Peyer's patch (tissue), 4 donors: ENCODE measurements at regions not wholly inside any gene's neighbourhood (a gene's known extent, or its start where the extent isn't known, plus 50 kb on each side); places are given as distances from the start of the nearest gene placed in this dataset.

Source experiments
- DNase-seq, 3 donors: peaks; one replicate each; pipeline ENCODE4 v3.0.0-alpha.2; 2017 to 2019
- H3K27ac ChIP-seq, 4 donors: fragments of 200-600 bp; sonication (generic); one replicate each; pipeline ENCODE4 v1.5.1; 2016 to 2019
- H3K27me3 ChIP-seq, 2 donors: fragments of 200-600 bp; sonication (generic); one replicate each; pipeline ENCODE4 v1.5.1; 2019
- H3K36me3 ChIP-seq, 3 donors: fragments of 200-600 bp; sonication (generic); one replicate each; pipeline ENCODE4 v1.5.1; 2016 to 2019
- H3K4me1 ChIP-seq, 4 donors: fragments of 200-600 bp; sonication (generic); one replicate each; pipeline ENCODE4 v1.5.1; 2016 to 2019
- H3K4me3 ChIP-seq, 4 donors: fragments of 200-600 bp; sonication (generic); 1 replicate in 3 of 4; 2 replicates in 1 of 4; pipeline ENCODE4 v1.5.1; 2016 to 2019; ENCODE audit warnings: mild to moderate bottlenecking in 1 of 4
- H3K9me3 ChIP-seq, 4 donors: fragments of 200-600 bp; sonication (generic); one replicate each; pipeline ENCODE4 v1.5.1; 2016 to 2019; ENCODE audit warnings: mild to moderate bottlenecking in 1 of 4
- CTCF ChIP-seq, 6 experiments: fragments of 450-650 bp in 4 of 6; fragments of 200-600 bp in 2 of 6; sonication (generic) in 1 of 6; IDR thresholded peaks; one replicate each; pipeline ENCODE4 v1.5.1; 2017 to 2019; ENCODE audit warnings: antibody characterized with exemption in 6 of 6, mild to moderate bottlenecking in 3 of 6, moderate library complexity in 1 of 6
- POLR2A ChIP-seq, 2 donors: fragments of 450-650 bp; IDR thresholded peaks; one replicate each; pipeline ENCODE4 v1.5.1; 2017; ENCODE audit warnings: antibody characterized with exemption in 2 of 2, mild to moderate bottlenecking in 2 of 2, moderate library complexity in 2 of 2

- H3K27me3 ChIP-seq = no peaks in the 10 kb centered on the region
- H3K4me3 ChIP-seq = no peak overlapping the region
- H3K9me3 ChIP-seq = no peaks in the 10 kb centered on the region
- H3K27ac ChIP-seq = no peak overlapping the region
- no peak for TF ChIP-seq POLR2A (IDR thresholded peaks at IDR 0.05)
- TF ChIP-seq CTCF (IDR thresholded peaks at IDR 0.05) = no peak
- no peaks in the 10 kb centered on the region for H3K36me3 ChIP-seq
- H3K4me1 ChIP-seq = peaks cover 0 to 26% (median 18%) of the 10 kb centered on the region in 4 donors
- DNase-seq = peak in 1 of 3 donors; percentile 42
Observed at GRCh38 chr2:8545695-8546611, 135.9 kb upstream of the ID2 start.

DNA sequence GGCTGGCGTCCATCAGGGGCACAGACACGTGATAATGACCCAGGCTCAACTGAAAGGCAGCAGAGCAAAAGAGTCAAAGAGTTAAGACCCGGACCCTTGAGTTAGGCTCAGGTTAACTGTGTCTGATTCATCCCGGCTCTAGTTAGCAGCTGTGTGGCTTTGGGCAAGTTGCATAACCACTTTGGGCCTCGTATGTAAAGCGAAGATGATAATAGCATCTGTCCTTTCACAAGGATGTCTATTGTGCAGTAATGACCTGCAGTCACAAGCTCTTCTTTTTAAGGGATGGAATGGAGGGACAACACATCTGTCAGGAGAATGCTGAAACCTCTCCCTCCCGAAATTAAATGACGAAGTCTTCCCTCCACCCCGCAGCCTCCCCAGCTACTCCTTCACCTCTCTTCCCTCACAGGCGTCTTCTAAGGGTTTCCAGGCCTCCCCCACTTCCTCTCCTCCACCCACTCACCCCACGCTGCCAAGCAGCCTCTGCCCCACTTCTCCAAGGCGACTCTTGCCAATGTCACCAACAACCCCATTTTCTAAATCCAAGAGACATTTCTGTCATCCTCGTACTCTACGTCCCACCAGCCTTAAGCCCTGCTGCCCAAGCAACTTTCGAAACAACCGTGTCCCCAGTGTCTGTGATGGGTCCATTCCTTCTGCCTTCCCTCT lies 135.1 kb upstream of the ID2 start:
- TF ChIP-seq CTCF (IDR thresholded peaks at IDR 0.05) (no peak), POLR2A (IDR thresholded peaks at IDR 0.05) (no peak)
- Histone ChIP-seq H3K36me3 (no peaks in the 10 kb centered on the region), H3K27me3 (no peaks in the 10 kb centered on the region), H3K4me1 (peaks cover 0 to 26% (median 18%) of the 10 kb centered on the region in 4 donors), H3K4me3 (no peak overlapping the region), H3K27ac (no peak overlapping the region), H3K9me3 (no peaks in the 10 kb centered on the region)
- DNase-seq = no peak

DNA sequence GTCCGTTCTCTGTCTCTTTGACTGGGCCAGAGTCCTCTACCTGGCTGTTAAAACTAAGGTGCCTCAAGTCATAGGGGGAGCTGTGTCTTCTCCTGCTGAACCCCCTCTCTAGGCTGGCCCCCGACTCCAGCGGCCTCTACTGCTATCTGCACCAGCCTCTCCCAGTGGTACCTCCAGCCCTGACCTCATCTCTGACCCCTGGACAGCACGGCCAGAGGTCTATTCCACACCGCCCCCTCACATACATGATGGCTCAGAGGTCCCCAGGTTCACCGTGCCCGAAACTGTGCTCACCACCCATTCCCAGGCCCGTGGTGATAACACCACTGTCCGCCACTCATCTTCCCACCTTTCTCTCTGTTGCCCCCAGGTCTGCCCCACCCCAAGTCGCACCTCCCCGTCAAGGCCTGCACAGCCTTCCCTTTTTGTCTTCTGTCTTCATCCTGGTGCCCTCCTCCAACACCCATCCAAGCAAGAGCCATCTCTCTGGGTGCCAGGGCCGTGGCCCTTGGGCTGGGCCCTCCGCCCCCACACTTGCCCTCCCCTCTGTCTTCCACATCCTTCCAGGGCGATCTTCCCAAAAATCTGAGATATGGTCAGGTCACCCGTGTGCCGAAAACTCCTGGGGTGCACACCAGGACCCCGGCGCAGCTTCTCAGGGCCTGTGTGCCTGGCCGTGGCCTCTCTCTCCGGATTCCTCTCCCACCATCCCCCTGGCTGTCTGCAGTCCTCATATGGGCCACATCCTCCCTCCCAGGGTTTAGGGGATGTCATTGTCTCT lies 134.4 kb upstream of the ID2 start:
- no peaks in the 10 kb centered on the region for H3K36me3 ChIP-seq
- no peak for TF ChIP-seq CTCF (IDR thresholded peaks at IDR 0.05)
- TF ChIP-seq POLR2A (IDR thresholded peaks at IDR 0.05) = no peak
- no peaks in the 10 kb centered on the region for H3K9me3 ChIP-seq
- peaks cover 0 to 26% (median 18%) of the 10 kb centered on the region in 4 donors for H3K4me1 ChIP-seq
- no peaks in the 10 kb centered on the region for H3K27me3 ChIP-seq
- DNase-seq = peak in 1 of 3 donors; percentile 41
- H3K27ac ChIP-seq = no peak overlapping the region
- no peak overlapping the region for H3K4me3 ChIP-seq

DNA sequence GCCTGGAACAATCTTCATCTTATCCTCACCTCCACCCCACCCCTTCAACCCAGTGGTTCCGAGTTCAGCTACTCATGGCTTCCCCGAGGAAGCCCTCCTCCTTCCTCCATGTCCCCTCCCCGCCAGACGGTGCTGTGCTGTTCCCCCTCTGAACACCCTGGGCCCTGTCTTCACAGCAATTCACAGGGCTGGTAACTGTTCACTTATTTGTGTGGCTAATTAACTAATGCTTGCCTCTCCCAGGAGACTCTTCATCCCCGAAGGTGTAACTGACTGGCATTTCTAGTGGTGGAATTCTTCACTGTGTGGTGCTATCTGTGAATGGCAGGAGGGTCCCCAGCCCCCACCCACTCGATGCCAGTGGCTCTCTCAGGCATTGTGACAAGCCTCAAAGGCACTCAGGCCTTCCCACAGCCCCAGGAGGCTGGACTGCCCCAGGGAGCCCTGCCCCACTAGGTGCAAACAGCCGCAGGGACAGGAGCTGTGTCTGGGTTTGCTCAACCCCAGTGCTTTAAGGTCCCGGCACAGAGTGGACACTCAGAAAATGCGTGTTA lies 133.7 kb upstream of the ID2 start:
- no peaks in the 10 kb centered on the region for H3K9me3 ChIP-seq
- H3K27me3 ChIP-seq = no peaks in the 10 kb centered on the region
- peaks cover 0 to 21% (median 16%) of the 10 kb centered on the region in 4 donors for H3K4me1 ChIP-seq
- H3K4me3 ChIP-seq = no peak overlapping the region
- DNase-seq = no peak
- no peak overlapping the region for H3K27ac ChIP-seq
- H3K36me3 ChIP-seq = no peaks in the 10 kb centered on the region
- no peak for TF ChIP-seq CTCF (IDR thresholded peaks at IDR 0.05)
- no peak for TF ChIP-seq POLR2A (IDR thresholded peaks at IDR 0.05)

- Histone ChIP-seq H3K4me3 (no peak overlapping the region), H3K4me1 (peaks cover 0 to 18% (median 15%) of the 10 kb centered on the region in 4 donors), H3K9me3 (no peaks in the 10 kb centered on the region), H3K27me3 (no peaks in the 10 kb centered on the region), H3K36me3 (no peaks in the 10 kb centered on the region), H3K27ac (no peak overlapping the region)
- peak in 1 of 3 donors; percentile 22 for DNase-seq
- TF ChIP-seq CTCF (IDR thresholded peaks at IDR 0.05) = no peak
- no peak for TF ChIP-seq POLR2A (IDR thresholded peaks at IDR 0.05)
Observed at GRCh38 chr2:8548619-8549150, 133.2 kb upstream of the ID2 start.
